ENCODE measurements at regions not wholly inside any gene's neighbourhood (a gene's known extent, or its start where the extent isn't known, plus 50 kb on each side); places are given as distances from the start of the nearest gene placed in this dataset.

DNA sequence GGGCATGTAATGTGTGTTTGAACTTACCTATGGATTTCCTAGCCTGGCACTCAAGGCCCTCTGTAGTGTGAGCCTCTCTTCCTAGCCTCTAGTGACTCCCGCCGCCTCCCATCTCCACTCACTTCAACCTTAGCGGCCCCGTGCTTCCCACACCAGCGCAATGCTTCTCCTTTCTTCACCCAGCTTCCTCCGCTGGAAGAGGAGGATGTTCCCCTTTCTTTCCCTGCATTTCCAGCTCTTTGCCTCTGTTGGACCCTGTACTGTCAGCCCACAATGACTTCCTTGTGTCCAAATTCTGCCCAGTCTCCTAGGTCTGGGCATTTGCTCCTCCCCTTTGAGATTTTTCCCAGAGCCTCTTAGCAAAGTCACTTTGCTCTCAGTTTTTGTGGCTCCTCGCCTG is 138.1 kb upstream of the IRF2BP2 start:
- Mint-ChIP-seq H3K4me1 (peaks cover 57% of the 10 kb centered on the region), H3K27me3 (ENCODE audit: low read depth) (peaks cover 23% of the 10 kb centered on the region), H3K4me3 (no peak overlapping the region), H3K36me3 (ENCODE audit: low read depth) (no peaks in the 10 kb centered on the region), H3K27ac (ENCODE audit: unreplicated experiment) (no peak overlapping the region), H3K9me3 (no peaks in the 10 kb centered on the region)
- no peak for DNase-seq (ENCODE audit: low read depth, low spot score)
- TF ChIP-seq CTCF (conservative IDR thresholded peaks at IDR 0.05), result no peak

DNA sequence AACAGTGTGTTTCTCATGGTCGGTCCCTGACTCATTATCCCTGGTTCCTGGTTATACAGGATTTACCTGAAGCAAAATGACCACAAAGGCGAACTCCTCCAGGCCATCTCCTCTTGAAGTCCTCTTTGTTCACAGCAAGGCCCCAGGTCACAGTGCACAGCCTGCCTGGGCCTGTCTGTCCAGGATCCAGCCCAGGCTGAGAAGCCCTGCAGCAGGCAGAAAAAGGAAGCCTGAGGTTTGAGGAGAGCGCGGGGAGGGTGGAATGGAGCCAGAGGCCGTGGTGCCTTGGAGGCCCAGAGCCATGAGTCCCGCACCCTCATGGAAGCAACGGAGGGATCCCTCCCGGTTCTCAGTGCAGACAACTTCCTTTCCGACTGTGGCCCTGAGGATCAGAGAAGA is 136.8 kb upstream of the IRF2BP2 start:
- Mint-ChIP-seq H3K4me3 (no peak overlapping the region), H3K27ac (ENCODE audit: unreplicated experiment) (no peak overlapping the region), H3K9me3 (no peaks in the 10 kb centered on the region), H3K4me1 (peaks cover 62% of the 10 kb centered on the region), H3K36me3 (ENCODE audit: low read depth) (no peaks in the 10 kb centered on the region), H3K27me3 (ENCODE audit: low read depth) (peaks cover 29% of the 10 kb centered on the region)
- no peak for DNase-seq (ENCODE audit: low read depth, low spot score)
- TF ChIP-seq CTCF (conservative IDR thresholded peaks at IDR 0.05), result no peak

DNA sequence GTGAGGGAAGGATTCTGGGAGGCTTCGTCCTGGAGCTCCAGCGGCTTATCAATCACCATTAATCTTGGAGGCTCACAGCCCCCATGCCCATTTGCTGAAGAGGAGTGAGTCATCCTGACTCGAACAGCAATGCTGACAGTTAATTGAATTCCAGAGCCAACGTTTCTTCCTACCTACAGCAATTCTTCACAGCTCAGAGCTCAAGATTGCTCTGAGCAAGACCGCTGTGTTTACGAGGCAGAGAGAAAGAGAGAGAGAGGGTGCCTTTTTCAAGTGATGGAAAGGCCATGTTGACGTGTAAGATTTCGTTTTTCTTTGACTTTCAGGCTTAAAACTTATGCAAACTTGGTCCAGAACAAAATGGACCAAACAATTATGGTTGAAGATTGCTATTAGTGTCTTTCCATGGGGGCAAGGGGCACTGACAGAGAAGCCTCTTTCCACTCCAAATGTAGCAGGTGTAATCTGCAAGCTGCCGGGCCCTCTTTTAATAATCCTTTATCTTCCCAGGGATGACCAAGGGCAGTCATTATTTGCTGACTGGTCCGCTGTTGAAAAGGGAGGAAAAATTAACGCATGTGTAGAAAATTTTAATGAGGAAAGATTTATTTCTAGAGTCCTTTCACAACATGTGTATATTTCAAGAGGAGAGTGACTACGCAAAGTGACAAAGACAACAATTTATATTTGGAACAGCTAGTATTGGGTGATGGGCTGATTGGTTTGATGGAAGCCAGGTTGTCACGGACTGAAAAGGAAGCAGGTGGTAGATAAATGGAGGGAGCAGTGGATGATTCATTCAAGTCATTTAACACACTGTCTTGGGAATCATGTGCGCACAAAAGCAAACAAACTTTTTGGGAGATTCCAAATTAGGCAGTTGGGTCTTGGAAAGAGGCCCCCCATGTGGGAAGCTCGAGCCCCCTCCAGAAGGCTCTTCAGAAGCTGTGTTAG is 136.1 kb upstream of the IRF2BP2 start:
- peaks cover 59% of the 10 kb centered on the region for H3K4me1 Mint-ChIP-seq
- no peak overlapping the region for H3K4me3 Mint-ChIP-seq
- no peaks in the 10 kb centered on the region for H3K36me3 Mint-ChIP-seq (ENCODE audit: low read depth)
- TF ChIP-seq CTCF (conservative IDR thresholded peaks at IDR 0.05), result no peak
- peaks cover 32% of the 10 kb centered on the region for H3K27me3 Mint-ChIP-seq (ENCODE audit: low read depth)
- H3K9me3 Mint-ChIP-seq, result no peaks in the 10 kb centered on the region
- H3K27ac Mint-ChIP-seq (ENCODE audit: unreplicated experiment), result no peak overlapping the region
- DNase-seq (ENCODE audit: low read depth, low spot score), result no peak

GRCh38 chr1:234745276-234745675 is 135.3 kb upstream of the IRF2BP2 start:
- DNase-seq (ENCODE audit: low read depth, low spot score), result no peak
- Mint-ChIP-seq H3K27ac (ENCODE audit: unreplicated experiment) (no peak overlapping the region), H3K27me3 (ENCODE audit: low read depth) (peaks cover 39% of the 10 kb centered on the region), H3K36me3 (ENCODE audit: low read depth) (no peaks in the 10 kb centered on the region), H3K9me3 (no peaks in the 10 kb centered on the region), H3K4me3 (no peak overlapping the region), H3K4me1 (peaks cover 51% of the 10 kb centered on the region)
- no peak for TF ChIP-seq CTCF (conservative IDR thresholded peaks at IDR 0.05)

DNA sequence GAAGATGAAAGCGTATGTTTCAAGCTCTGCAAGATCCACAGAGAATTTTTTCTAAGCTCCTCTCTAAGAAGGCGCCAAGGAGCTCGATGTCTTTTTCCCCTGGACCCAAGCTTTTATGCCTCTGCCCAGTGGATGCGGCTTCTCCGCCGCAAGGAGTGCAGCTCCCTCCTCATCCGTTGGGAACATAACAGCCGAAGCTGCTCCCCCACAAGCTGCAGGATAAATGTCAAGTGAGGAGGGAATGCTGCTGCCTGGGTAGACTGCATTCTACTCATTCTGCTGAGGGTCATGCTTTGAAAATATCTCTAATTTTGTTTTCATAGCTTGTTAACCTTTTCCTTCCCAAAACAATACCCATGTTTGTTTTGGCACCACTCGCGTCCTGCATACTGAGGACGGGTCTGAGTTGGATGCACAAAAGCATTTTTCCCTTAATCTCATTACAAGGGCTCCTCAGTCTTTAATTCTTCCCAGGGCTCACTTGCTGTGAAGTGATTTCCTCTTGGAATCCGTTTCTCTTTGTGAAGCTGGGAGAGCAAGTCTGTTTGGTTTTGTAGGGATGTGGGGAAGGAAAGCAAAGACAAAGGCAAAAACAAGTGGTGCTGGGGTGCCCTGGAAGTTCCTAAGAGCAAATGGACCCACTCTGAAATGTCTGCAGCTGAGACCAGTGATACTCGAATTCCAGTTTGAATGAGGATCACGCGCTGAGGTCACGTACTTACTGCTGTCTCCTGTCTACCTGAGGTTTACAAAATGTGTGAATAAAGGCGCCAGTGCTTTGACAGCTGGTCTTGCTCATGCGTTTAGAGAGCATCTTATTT is 134.0 kb upstream of the IRF2BP2 start:
- Mint-ChIP-seq H3K36me3 (ENCODE audit: low read depth) (no peaks in the 10 kb centered on the region), H3K9me3 (no peaks in the 10 kb centered on the region), H3K27ac (ENCODE audit: unreplicated experiment) (peak overlapping the region; percentile 14), H3K27me3 (ENCODE audit: low read depth) (peaks cover 44% of the 10 kb centered on the region), H3K4me1 (peaks cover 47% of the 10 kb centered on the region), H3K4me3 (peak overlapping the region; percentile 4)
- no peak for DNase-seq (ENCODE audit: low read depth, low spot score)
- TF ChIP-seq CTCF (conservative IDR thresholded peaks at IDR 0.05), result no peak

Data from neural crest cell (in vitro differentiated cells).